Prostate gland (tissue), 2 donors: ENCODE measurements at regions not wholly inside any gene's neighbourhood (a gene's known extent, or its start where the extent isn't known, plus 50 kb on each side); places are given as distances from the start of the nearest gene placed in this dataset.
"Not testable (repeated sequence)": the region's sequence is repeated elsewhere in the genome, so short reads cannot be mapped to it uniquely, and the experiment has no call there.

ENCODE experiments used
- DNase-seq: peaks from one replicate; pipeline ENCODE4 v3.0.0-alpha.2; 2019; ENCODE audit warnings: low spot score
- H3K27ac ChIP-seq, 2 donors: fragments of 200-600 bp; sonication (generic); 2 replicates each; pipeline ENCODE4 v1.5.1; 2017 to 2019
- H3K27me3 ChIP-seq: fragments of 200-600 bp; sonication (generic); replicated peaks from 2 replicates; pipeline ENCODE4 v1.5.1; 2019; ENCODE audit not compliant: insufficient read depth
- H3K36me3 ChIP-seq, 2 donors: fragments of 200-600 bp; sonication (generic); 1 replicate in 1 of 2; 2 replicates in 1 of 2; pipeline versions ENCODE4 v1.5.1 to v1.8.1; 2017 to 2019
- H3K4me1 ChIP-seq: fragments of 200-600 bp; sonication (generic); replicated peaks from 2 replicates; pipeline ENCODE4 v1.5.1; 2019
- H3K4me3 ChIP-seq, 2 donors: fragments of 200-600 bp; sonication (generic); 2 replicates each; pipeline ENCODE4 v1.5.1; 2017 to 2019
- H3K9me3 ChIP-seq: fragments of 200-600 bp; sonication (generic); 2 replicates; pipeline ENCODE4 v1.5.1; 2017
- POLR2A ChIP-seq: fragments of 450-650 bp; IDR thresholded peaks from one replicate; pipeline ENCODE4 v1.6.1; 2016; ENCODE audit warnings: antibody characterized with exemption, mild to moderate bottlenecking
- POLR2AphosphoS5 ChIP-seq: sonication (generic); formaldehyde crosslinking; IDR thresholded peaks from one replicate; pipeline ENCODE4 v1.6.1; 2017; ENCODE audit warnings: antibody characterized with exemption
- WGBS: methylation state at CpG from one replicate; pipeline ENCODE4 v1.1.5; 2018; 5-methylcytosine and 5-hydroxymethylcytosine counted together
- intact Hi-C: fragments of 100-400 bp; cut with DNase I; formaldehyde crosslinking; loops from one replicate; pipeline ENCODE4 v1.14.2; 2022
- TF ChIP-seq, protein P1 (sequence below), 4 experiments: fragments of 200-600 bp in 2 of 4; fragments of 450-650 bp in 2 of 4; sonication (generic) in 2 of 4; IDR thresholded peaks; 1 replicate in 3 of 4; 2 replicates in 1 of 4; pipeline ENCODE4 v1.5.1; 2016 to 2019; ENCODE audit warnings: antibody characterized with exemption in 4 of 4, mild to moderate bottlenecking in 2 of 4, moderate library complexity in 2 of 4

DNA sequence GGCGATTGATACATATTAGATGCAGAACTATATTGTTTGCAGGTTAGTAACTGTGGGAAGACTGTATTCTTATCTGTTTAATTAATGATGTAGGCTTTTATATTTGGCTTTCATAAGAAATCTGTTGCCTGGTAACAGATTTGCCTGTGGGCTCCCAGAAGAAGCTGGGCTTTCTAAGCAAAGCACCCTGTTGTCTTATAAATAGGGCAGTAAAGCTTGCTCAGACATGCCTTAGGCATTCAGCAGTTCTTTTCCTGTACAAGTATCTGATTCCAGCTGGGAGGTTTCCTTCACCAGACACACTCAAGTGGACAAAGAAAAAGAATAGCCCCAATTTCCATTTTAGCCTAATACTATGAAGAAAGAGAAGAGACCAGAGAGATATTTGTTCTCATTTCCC is 524.0 kb downstream of the LRRIQ3 start:
- DNase-seq = peak; percentile 58
- 54% methylated on average over 1 of the region's 1 CpG for WGBS
- no peak overlapping the region for H3K4me3 ChIP-seq
- no peaks in the 10 kb centered on the region for H3K36me3 ChIP-seq
- peak; percentile 39 for TF ChIP-seq POLR2AphosphoS5
- no peak for TF ChIP-seq POLR2A
- TF ChIP-seq, protein P1, sequence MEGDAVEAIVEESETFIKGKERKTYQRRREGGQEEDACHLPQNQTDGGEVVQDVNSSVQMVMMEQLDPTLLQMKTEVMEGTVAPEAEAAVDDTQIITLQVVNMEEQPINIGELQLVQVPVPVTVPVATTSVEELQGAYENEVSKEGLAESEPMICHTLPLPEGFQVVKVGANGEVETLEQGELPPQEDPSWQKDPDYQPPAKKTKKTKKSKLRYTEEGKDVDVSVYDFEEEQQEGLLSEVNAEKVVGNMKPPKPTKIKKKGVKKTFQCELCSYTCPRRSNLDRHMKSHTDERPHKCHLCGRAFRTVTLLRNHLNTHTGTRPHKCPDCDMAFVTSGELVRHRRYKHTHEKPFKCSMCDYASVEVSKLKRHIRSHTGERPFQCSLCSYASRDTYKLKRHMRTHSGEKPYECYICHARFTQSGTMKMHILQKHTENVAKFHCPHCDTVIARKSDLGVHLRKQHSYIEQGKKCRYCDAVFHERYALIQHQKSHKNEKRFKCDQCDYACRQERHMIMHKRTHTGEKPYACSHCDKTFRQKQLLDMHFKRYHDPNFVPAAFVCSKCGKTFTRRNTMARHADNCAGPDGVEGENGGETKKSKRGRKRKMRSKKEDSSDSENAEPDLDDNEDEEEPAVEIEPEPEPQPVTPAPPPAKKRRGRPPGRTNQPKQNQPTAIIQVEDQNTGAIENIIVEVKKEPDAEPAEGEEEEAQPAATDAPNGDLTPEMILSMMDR (IDR thresholded peaks at IDR 0.05) = no peak
- no peak overlapping the region for H3K27ac ChIP-seq
- no peaks in the 10 kb centered on the region for H3K27me3 ChIP-seq
- no peaks in the 10 kb centered on the region for H3K4me1 ChIP-seq
- intact Hi-C loops = no loop called here
- H3K9me3 ChIP-seq = no peaks in the 10 kb centered on the region

DNA sequence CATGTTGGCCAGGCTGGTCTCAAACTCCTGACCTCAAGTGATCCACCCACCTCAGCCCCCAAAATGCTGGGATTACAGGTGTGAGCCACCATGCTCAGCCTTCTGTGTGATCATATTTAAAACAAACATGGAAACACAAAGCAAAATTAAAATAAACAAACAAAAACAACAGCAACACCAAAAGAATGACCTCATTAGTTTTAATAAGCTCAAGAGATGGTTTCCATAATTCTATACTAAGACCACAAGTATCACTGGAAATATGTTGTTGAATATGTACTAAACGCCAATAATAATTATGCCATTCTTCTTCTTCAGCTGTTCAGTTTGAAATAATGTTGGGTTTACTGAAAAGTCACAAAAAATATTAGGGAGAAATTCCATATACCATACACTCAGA is 526.4 kb downstream of the LRRIQ3 start:
- 89% methylated on average over 1 of the region's 1 CpG for WGBS
- no peak for DNase-seq
- H3K36me3 ChIP-seq = no peaks in the 10 kb centered on the region
- no peak overlapping the region for H3K27ac ChIP-seq
- no peaks in the 10 kb centered on the region for H3K27me3 ChIP-seq
- no peaks in the 10 kb centered on the region for H3K4me1 ChIP-seq
- H3K9me3 ChIP-seq = no peaks in the 10 kb centered on the region
- no peak overlapping the region for H3K4me3 ChIP-seq
- TF ChIP-seq POLR2AphosphoS5 (no peak), POLR2A (no peak)
- TF ChIP-seq, protein P1 (IDR thresholded peaks at IDR 0.05) = no peak
- intact Hi-C loops = no loop called here

DNA sequence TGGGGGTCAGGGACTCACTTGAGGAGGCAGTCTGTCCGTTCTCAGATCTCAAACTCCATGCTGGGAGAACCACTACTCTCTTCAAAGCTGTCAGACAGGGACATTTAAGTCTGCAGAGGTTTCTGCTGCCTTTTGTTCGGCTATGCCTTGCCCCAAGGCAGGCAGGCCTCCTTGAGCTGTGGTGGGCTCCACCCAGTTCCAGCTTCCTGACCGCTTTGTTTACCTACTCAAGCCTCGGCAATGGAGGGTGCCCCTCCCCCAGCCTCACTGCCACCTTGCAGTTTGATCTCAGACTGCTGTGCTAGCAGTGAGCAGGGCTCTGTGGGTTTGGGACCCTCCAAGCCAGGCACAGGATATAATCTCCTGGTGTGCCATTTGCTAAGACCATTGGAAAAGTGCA is 530.0 kb downstream of the LRRIQ3 start:
- H3K36me3 ChIP-seq, intact Hi-C loops, H3K27me3 ChIP-seq, H3K4me3 ChIP-seq, H3K4me1 ChIP-seq, DNase-seq, H3K9me3 ChIP-seq, H3K27ac ChIP-seq: not testable (repeated sequence)
- WGBS = 93% methylated on average over 4 of the region's 4 CpGs

DNA sequence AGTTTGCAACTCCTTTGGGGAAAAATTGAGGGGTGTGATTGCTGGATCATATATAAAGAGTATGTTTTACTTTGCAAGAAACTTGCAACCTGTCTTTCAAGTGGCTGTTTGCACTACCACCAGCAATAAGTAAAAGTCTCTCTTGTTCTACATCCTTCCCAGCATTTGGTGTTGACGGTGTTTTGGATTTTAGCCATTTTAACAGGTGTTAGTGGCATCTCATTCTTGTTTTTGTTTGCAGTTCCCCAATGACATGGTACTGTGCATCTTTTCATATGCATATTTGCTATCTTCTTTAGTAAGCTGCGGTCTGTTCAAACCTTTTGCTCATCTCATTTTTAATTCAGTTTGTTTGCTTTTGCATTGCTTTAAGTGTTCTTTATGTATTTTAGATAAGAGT is 535.5 kb downstream of the LRRIQ3 start:
- TF ChIP-seq POLR2A = no peak
- TF ChIP-seq POLR2AphosphoS5 = no peak
- TF ChIP-seq, protein P1 (IDR thresholded peaks at IDR 0.05) = no peak
- intact Hi-C loops = no loop called here
- 52% methylated on average over 2 of the region's 2 CpGs for WGBS

DNA sequence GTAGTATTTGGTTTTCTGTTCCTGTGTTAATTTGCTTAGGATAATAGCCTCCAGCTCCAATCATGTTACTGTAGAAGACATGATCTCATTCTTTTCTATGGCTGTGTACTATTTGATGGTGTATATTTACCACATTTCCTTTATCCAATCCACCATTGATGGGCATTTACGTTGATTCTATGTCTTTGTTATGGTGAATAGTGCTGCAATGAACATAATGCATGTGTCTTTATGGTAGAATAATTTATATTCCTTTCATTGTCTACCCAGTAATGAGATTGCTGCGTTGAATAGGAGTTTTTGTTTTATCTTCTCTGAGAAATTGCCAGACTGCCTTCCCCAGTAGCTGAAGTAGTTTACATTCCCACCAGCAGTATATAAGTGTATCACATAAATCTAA is 538.8 kb downstream of the LRRIQ3 start:
- TF ChIP-seq POLR2A (no peak), POLR2AphosphoS5 (no peak)
- TF ChIP-seq, protein P1 (IDR thresholded peaks at IDR 0.05) = no peak
- DNase-seq = no peak
- H3K9me3 ChIP-seq = no peaks in the 10 kb centered on the region
- no peak overlapping the region for H3K4me3 ChIP-seq
- H3K36me3 ChIP-seq = no peaks in the 10 kb centered on the region
- no peak overlapping the region for H3K27ac ChIP-seq
- 60% methylated on average over 2 of the region's 2 CpGs for WGBS
- no peaks in the 10 kb centered on the region for H3K4me1 ChIP-seq
- intact Hi-C loops = no loop called here
- H3K27me3 ChIP-seq = no peaks in the 10 kb centered on the region

More for the DNA sequence above, 535.5 kb downstream of the LRRIQ3 start:
- DNase-seq = no peak
- Histone ChIP-seq H3K4me3 (no peak overlapping the region), H3K4me1 (no peaks in the 10 kb centered on the region), H3K27ac (no peak overlapping the region), H3K36me3 (no peaks in the 10 kb centered on the region), H3K27me3 (no peaks in the 10 kb centered on the region), H3K9me3 (no peaks in the 10 kb centered on the region)
